ENCODE measurements at regions not wholly inside any gene's neighbourhood (a gene's known extent, or its start where the extent isn't known, plus 50 kb on each side); places are given as distances from the start of the nearest gene placed in this dataset.

DNA sequence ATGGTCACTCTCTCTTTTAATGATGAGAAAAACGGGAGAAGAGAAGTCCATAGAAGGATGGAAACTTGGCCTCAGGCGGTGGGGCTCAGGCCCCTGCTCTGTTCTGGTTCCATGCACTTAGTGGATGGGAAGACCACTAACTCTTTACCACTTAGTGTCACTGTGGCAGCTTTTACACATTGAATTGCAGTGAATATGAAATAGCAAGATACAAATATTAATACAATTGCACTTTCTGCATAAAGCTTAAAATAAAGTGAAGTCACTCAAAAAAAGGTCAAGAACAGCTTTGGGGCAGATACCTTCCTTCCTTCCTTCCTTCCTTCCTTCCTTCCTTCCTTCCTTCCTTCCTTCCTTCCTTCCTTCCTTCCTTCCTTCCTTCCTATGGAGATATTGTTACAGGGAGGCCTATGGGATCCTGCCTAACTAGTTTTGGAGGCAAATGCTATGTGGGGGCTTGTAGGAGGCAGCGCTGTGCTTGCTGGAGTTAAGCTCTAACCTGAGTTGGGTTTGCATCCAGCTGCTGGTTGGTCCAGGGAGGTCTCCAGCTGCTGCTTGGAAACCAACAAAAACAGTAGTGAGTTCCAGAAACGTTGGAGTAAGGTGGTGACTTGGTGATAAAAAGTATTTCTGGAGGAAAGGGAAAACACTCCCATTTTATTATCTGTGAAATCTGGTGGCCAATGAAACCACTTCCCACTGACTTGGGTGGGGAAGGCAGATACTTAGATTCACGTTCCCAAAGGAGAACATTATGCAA lies 62.3 kb upstream of the NKX2-2 start:
- DNase-seq = no peak

GRCh38 chr20:21575167-21575566 lies 61.3 kb upstream of the NKX2-2 start:
- no peak for DNase-seq

DNA sequence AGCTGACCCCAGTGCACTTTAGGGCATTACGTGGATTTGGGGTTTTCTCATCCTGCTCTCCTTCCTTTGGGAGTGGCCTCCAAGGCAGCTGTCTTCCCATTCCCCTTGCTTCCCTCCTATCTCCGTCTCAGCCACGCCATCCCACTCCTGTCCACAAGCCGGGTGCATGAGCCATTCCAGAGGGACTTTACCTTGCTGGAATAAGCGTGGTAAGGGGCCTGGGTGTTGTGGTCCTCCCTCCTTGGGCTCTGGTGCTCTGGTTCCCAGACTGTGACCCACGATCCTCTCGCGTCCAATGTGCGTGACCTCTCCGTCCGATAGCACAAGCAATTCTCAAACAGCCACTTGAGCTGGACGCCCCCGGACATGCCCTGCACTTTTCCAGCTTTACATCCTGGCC lies 60.6 kb upstream of the NKX2-2 start:
- no peak for DNase-seq

DNA sequence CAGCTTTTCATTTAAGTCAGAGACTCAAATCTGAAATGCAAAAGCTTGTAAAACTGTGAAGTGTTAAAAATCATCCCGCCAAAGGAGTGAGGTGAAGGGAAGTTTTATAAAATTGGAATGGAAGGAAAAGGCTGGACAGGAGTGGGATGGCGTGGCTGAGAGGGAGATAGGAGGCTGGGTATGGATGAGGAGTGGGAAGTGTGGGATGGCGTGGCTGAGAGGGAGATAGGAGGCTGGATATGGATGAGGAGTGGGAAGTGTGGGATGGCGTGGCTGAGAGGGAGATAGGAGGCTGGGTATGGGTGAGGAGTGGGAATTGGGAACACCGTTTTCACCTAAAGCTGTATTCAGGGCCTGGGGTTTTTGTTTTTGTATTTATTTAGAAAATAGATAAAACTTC lies 59.4 kb upstream of the NKX2-2 start:
- DNase-seq = no peak

DNA sequence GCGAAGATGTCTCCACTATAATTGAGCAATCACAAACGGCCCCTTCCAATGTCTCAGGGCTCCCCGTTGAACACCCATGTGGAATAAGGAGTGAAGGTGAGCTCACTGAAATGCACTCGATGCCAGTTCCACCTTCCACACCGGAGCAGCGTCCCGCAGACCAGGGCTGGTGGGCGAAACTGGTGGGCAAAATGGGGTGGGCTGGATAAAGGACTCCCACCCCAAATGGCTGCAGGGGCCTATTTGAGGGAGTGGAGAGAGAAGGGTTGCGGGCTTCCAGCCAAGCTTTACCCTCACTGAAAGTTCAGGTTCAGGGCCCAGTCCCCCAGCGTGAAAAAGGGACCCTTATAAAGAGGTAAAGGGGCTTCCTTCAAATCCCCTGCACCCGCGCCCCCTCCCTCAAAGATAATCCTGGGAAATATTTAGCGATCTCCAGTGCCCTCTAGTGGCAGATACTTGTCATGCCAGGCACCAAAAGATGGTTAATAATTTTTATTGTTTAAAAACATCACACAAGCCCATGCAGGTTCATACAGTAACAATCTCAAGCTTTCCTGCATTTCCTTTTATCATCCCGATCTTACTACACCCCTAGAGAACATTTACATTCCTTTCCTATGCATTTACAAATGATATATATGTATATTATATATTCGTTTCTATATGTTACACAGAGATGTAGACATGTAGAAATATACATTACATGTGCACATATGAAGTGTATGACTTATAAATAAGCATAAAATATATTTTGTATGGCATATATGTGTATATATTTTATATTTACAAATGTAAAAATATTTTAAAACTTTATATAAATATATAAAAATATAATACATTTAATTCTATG lies 58.2 kb upstream of the NKX2-2 start:
- no peak for DNase-seq

GRCh38 chr20:21570285-21570992 lies 56.6 kb upstream of the NKX2-2 start:
- DNase-seq = no peak

DNA sequence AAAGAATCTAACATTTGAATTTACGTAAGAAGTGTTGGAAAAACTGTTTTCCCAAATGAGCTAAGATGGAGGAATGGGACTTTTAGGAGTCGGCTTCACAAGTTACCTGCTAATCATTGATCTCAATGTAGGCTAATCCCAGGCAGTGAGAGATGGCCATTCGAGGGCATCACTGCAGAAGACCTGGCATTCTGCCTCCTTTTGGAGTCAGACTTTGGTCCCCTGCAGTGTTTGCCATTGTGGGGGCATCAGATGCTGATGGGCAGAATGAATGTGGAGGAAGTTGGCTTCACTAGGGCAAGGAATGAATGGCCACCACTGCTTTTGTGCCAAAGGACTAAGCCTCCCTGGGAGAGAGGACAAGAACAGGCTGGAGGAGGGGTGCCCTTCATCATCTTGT lies 55.7 kb upstream of the NKX2-2 start:
- DNase-seq = no peak

GRCh38 chr20:21564127-21564773 lies 50.4 kb upstream of the NKX2-2 start:
- no peak for DNase-seq
